CD4-positive, alpha-beta T cell (primary cell): ENCODE measurements at regions not wholly inside any gene's neighbourhood (a gene's known extent, or its start where the extent isn't known, plus 50 kb on each side); places are given as distances from the start of the nearest gene placed in this dataset.

Experiments used
- ATAC-seq: fragments of 200-7000 bp; cut with Tn5 transposase; one replicate; pipeline ENCODE4 v1.10.0; 2022; ENCODE audit warnings: mild to moderate bottlenecking; ENCODE audit not compliant: poor library complexity
- CTCF ChIA-PET: fragments of 350-600 bp; sonication (Branson Sonifier 250); formaldehyde crosslinking; loops from one replicate; lab custom pipeline; 2021; ENCODE audit warnings: antibody characterized with exemption, inconsistent platforms; lab: Charles Lee
- POLR2A ChIA-PET: fragments of 350-600 bp; sonication (Branson Sonifier 250); formaldehyde crosslinking; loops from one replicate; lab custom pipeline; 2021; ENCODE audit warnings: antibody characterized with exemption, inconsistent platforms; lab: Charles Lee
- DNase-seq, 14 experiments: peaks; one replicate each; pipeline ENCODE4 v3.0.0-alpha.2; 2013 to 2020; ENCODE audit warnings: mixed read lengths in 2 of 14
- H3K27ac ChIP-seq, 2 donors: one replicate each; pipeline versions ENCODE4 v1.5.1 to v1.7.0; 2013; ENCODE audit warnings: low read length in 2 of 2, low read depth in 1 of 2, mild to moderate bottlenecking in 1 of 2
- H3K27me3 ChIP-seq, 2 experiments: 1 replicate in 1 of 2; 2 replicates in 1 of 2; pipeline versions ENCODE4 v1.6.1 to v1.7.0; 2013; ENCODE audit warnings: low read length in 2 of 2, control low read depth in 1 of 2, mild to moderate bottlenecking in 1 of 2, moderate library complexity in 1 of 2; ENCODE audit not compliant: insufficient read depth in 2 of 2, control insufficient read depth in 1 of 2
- H3K36me3 ChIP-seq: one replicate; pipeline ENCODE4 v1.6.1; 2013; ENCODE audit warnings: low read length, control low read depth; ENCODE audit not compliant: insufficient read depth
- H3K4me1 ChIP-seq: one replicate; pipeline ENCODE4 v1.6.1; 2013; ENCODE audit warnings: low read length, control low read depth; ENCODE audit not compliant: insufficient read depth
- H3K4me3 ChIP-seq: one replicate; pipeline ENCODE4 v1.5.1; 2013; ENCODE audit warnings: mild to moderate bottlenecking, low read length, moderate library complexity
- H3K9me3 ChIP-seq, 2 experiments: 1 replicate in 1 of 2; 2 replicates in 1 of 2; pipeline versions ENCODE4 v1.6.1 to v1.7.0; 2013; ENCODE audit warnings: low read length in 2 of 2, mild to moderate bottlenecking in 2 of 2, control low read depth in 1 of 2, moderate library complexity in 1 of 2; ENCODE audit not compliant: control insufficient read depth in 1 of 2, insufficient read depth in 1 of 2
- H3K27ac Mint-ChIP-seq: one replicate; pipeline ENCODE4 v1.8.0; 2020; ENCODE audit warnings: mixed read lengths
- H3K27me3 Mint-ChIP-seq: one replicate; pipeline ENCODE4 v1.8.0; 2021; ENCODE audit warnings: mixed read lengths
- H3K36me3 Mint-ChIP-seq: one replicate; pipeline ENCODE4 v1.8.0; 2021; ENCODE audit warnings: low read depth, mixed read lengths
- H3K4me1 Mint-ChIP-seq: one replicate; pipeline ENCODE4 v1.8.0; 2021; ENCODE audit warnings: low read depth, mixed read lengths
- H3K4me3 Mint-ChIP-seq: one replicate; pipeline ENCODE4 v1.8.0; 2020; ENCODE audit warnings: mild to moderate bottlenecking, mixed read lengths
- H3K9me3 Mint-ChIP-seq: one replicate; pipeline ENCODE4 v1.8.0; 2020; ENCODE audit warnings: mixed read lengths
- intact Hi-C, 2 experiments: fragments of 100-400 bp; cut with DNase I in 1 of 2; cut with micrococcal nuclease in 1 of 2; formaldehyde crosslinking; loops; one replicate each; pipeline versions ENCODE4 v1.15.1 to v1.9.0; 2023 to 2025; cut with DNase I, micrococcal nuclease
- TF ChIP-seq, protein P1 (sequence below): fragments of 200-600 bp; IDR thresholded peaks from one replicate; pipeline ENCODE4 v1.8.0; 2022; ENCODE audit warnings: antibody characterized with exemption, mild to moderate bottlenecking

DNA sequence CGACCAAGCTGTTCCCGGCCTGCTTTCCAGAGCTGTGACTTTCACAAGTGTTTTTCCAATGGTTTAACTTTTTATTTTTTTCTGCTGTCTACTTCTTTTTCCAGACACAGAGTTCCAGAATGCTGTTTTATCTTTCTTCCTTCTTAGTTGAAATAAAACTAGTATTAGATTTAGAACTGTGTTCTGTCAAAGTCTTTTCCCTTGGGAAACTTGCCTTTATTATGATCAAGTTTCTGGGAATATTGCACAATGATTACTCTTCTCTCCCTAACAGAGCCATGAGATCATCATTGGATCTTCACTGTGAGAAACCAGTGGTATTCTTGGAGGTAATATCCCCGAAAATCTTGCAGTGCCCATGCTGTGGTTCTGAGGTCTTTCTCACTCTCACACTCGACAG, 104.9 kb upstream of the KCND2 start:
- H3K27me3 Mint-ChIP-seq, result no peaks in the 10 kb centered on the region
- DNase-seq (no peak), ATAC-seq (no peak)
- Histone ChIP-seq H3K27me3 (no peaks in the 10 kb centered on the region), H3K27ac (no peak overlapping the region), H3K4me3 (no peak overlapping the region), H3K4me1 (no peaks in the 10 kb centered on the region), H3K9me3 (peaks cover 0 to 7% of the 10 kb centered on the region in 2 experiments), H3K36me3 (no peaks in the 10 kb centered on the region)
- H3K4me1 Mint-ChIP-seq, result no peaks in the 10 kb centered on the region
- no peaks in the 10 kb centered on the region for H3K36me3 Mint-ChIP-seq
- TF ChIP-seq, protein P1, sequence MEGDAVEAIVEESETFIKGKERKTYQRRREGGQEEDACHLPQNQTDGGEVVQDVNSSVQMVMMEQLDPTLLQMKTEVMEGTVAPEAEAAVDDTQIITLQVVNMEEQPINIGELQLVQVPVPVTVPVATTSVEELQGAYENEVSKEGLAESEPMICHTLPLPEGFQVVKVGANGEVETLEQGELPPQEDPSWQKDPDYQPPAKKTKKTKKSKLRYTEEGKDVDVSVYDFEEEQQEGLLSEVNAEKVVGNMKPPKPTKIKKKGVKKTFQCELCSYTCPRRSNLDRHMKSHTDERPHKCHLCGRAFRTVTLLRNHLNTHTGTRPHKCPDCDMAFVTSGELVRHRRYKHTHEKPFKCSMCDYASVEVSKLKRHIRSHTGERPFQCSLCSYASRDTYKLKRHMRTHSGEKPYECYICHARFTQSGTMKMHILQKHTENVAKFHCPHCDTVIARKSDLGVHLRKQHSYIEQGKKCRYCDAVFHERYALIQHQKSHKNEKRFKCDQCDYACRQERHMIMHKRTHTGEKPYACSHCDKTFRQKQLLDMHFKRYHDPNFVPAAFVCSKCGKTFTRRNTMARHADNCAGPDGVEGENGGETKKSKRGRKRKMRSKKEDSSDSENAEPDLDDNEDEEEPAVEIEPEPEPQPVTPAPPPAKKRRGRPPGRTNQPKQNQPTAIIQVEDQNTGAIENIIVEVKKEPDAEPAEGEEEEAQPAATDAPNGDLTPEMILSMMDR, result no peak
- intact Hi-C loops, result no loop called here
- POLR2A ChIA-PET, result no interaction called here
- peaks cover 8% of the 10 kb centered on the region for H3K9me3 Mint-ChIP-seq
- H3K27ac Mint-ChIP-seq, result no peak overlapping the region
- CTCF ChIA-PET, result no interaction called here
- no peak overlapping the region for H3K4me3 Mint-ChIP-seq

DNA sequence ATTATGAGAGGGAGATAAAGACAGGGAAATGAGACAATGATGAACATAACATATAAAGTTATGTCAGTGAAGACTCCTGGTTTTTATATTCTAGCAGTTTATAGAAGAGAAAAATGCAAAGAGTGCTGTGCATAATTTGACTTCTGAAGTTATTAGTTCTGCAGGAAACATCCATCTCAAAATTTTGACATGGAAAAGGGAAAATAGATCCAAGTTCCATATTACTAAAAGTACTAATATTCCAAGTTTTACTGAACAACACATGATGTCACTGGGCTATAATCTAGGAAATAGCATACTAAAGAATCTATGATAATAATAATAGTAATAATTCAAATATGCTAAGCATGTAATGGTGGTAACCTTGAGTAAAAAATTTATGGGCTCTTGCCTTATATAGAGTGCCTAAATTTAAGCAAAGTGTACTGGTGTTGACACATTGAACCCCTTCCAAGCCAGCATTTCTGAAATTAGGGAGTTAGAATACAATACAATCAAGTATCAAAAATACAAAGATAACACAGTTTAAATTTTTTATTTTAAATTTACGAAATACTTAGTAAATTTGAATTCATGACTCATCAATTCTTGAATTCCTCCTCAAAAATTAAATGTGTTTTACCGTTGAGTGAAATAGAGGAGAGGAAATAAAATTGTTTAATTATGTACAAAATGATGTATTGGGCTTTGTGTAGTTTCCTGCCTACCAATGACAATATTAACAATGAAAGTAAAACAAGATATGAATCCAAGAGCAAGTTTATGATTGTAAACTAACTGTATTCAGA, 102.8 kb upstream of the KCND2 start:
- Histone ChIP-seq H3K4me1 (no peaks in the 10 kb centered on the region), H3K4me3 (no peak overlapping the region), H3K36me3 (no peaks in the 10 kb centered on the region), H3K27ac (no peak overlapping the region), H3K27me3 (no peaks in the 10 kb centered on the region), H3K9me3 (no peaks in the 10 kb centered on the region)
- Mint-ChIP-seq H3K27ac (no peak overlapping the region), H3K36me3 (no peaks in the 10 kb centered on the region), H3K9me3 (peaks cover 9% of the 10 kb centered on the region), H3K27me3 (no peaks in the 10 kb centered on the region), H3K4me3 (no peak overlapping the region), H3K4me1 (no peaks in the 10 kb centered on the region)
- TF ChIP-seq, protein P1, result no peak
- CTCF ChIA-PET, result no interaction called here
- ATAC-seq (no peak), DNase-seq (no peak)
- POLR2A ChIA-PET, result no interaction called here
- intact Hi-C loops, result no loop called here

DNA sequence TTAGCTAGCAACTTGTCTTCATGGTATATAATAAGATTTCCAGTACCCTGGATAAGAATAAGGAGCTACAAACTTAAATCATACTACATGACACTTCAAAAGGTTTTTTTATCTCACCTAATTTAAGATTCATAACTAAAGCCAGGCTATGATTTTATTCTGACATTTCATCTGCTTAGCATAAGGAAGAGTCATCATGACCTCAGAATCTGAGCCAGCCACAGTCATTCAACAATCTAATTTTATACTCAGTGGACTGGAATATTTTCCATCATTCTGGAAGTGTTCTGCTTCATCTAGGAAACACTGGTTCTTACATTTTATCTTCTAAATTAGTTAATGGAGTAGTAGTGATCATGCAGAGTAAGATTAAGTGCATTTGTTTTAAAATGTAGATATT, 102.1 kb upstream of the KCND2 start:
- Histone ChIP-seq H3K27ac (no peak overlapping the region), H3K36me3 (no peaks in the 10 kb centered on the region), H3K27me3 (no peaks in the 10 kb centered on the region), H3K4me1 (no peaks in the 10 kb centered on the region), H3K4me3 (no peak overlapping the region), H3K9me3 (no peaks in the 10 kb centered on the region)
- Mint-ChIP-seq H3K4me3 (no peak overlapping the region), H3K27ac (no peak overlapping the region), H3K36me3 (no peaks in the 10 kb centered on the region), H3K27me3 (no peaks in the 10 kb centered on the region), H3K9me3 (peaks cover 7% of the 10 kb centered on the region), H3K4me1 (no peaks in the 10 kb centered on the region)
- intact Hi-C loops, result no loop called here
- no peak for DNase-seq
- ChIA-PET POLR2A (no interaction called here), CTCF (no interaction called here)
- ATAC-seq, result no peak
- TF ChIP-seq, protein P1, result no peak
